Stimulated activated naive CD8-positive, alpha-beta T cell treated with anti-CD3 and anti-CD28 coated beads, Interleukin-15, amount 100 ng/mL, for 72 hours (primary cell): ENCODE measurements at regions not wholly inside any gene's neighbourhood (a gene's known extent, or its start where the extent isn't known, plus 50 kb on each side); places are given as distances from the start of the nearest gene placed in this dataset.

Source experiments
- ATAC-seq: fragments of 150-1000 bp; cut with Tn5 transposase; 2 replicates; pipeline ENCODE4 v1.10.0; 2021; ENCODE audit warnings: mild to moderate bottlenecking, moderate library complexity
- DNase-seq, 2 donors: peaks; one replicate each; pipeline ENCODE4 v3.0.0; 2021 to 2022
- H3K27ac Mint-ChIP-seq, 2 donors: one replicate each; pipeline ENCODE4 v1.8.0; 2022; ENCODE audit warnings: mild to moderate bottlenecking in 2 of 2, mixed read lengths in 2 of 2, moderate library complexity in 2 of 2
- H3K27me3 Mint-ChIP-seq: one replicate; pipeline ENCODE4 v1.8.0; 2022; ENCODE audit warnings: mixed read lengths
- H3K4me1 Mint-ChIP-seq: one replicate; pipeline ENCODE4 v1.8.0; 2022; ENCODE audit warnings: mild to moderate bottlenecking, mixed read lengths
- H3K4me3 Mint-ChIP-seq, 2 donors: one replicate each; pipeline ENCODE4 v1.8.0; 2022; ENCODE audit warnings: mild to moderate bottlenecking in 2 of 2, mixed read lengths in 2 of 2, moderate library complexity in 1 of 2
- H3K9me3 Mint-ChIP-seq, 2 donors: one replicate each; pipeline ENCODE4 v1.8.0; 2022; ENCODE audit warnings: mixed read lengths in 2 of 2

- H3K4me3 Mint-ChIP-seq, result no peak overlapping the region
- no peak for DNase-seq
- H3K4me1 Mint-ChIP-seq, result no peaks in the 10 kb centered on the region
- H3K9me3 Mint-ChIP-seq, result no peaks in the 10 kb centered on the region
- H3K27me3 Mint-ChIP-seq, result no peaks in the 10 kb centered on the region
- H3K27ac Mint-ChIP-seq, result peak overlapping the region in 1 of 2 donors; percentile 50
- no peak for ATAC-seq
Observed at GRCh38 chr2:200161458-200161857, 145.0 kb upstream of the SPATS2L start.

DNA sequence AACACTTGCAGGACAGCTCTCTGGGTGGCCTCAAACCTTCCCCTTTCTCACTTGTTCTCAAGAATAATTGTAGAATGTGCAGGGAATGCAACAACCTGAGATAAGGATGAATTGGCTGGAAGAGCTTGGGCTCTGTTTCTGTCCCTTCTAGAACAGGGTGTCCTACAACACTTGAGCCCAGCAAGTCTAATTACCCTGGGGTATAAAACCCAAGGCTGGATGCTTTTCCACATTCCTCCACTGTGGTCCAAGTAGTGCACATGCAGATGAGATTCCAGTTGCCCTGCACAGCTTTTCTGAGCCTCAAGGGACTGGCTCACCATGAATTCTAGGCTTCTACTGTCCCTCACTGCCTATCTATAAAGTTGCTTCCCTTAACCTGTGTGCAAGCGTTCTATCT lies 140.8 kb upstream of the SPATS2L start:
- ATAC-seq, result no peak
- Mint-ChIP-seq H3K9me3 (no peaks in the 10 kb centered on the region), H3K27me3 (no peaks in the 10 kb centered on the region), H3K27ac (no peak overlapping the region), H3K4me3 (no peak overlapping the region), H3K4me1 (no peaks in the 10 kb centered on the region)
- DNase-seq, result no peak

DNA sequence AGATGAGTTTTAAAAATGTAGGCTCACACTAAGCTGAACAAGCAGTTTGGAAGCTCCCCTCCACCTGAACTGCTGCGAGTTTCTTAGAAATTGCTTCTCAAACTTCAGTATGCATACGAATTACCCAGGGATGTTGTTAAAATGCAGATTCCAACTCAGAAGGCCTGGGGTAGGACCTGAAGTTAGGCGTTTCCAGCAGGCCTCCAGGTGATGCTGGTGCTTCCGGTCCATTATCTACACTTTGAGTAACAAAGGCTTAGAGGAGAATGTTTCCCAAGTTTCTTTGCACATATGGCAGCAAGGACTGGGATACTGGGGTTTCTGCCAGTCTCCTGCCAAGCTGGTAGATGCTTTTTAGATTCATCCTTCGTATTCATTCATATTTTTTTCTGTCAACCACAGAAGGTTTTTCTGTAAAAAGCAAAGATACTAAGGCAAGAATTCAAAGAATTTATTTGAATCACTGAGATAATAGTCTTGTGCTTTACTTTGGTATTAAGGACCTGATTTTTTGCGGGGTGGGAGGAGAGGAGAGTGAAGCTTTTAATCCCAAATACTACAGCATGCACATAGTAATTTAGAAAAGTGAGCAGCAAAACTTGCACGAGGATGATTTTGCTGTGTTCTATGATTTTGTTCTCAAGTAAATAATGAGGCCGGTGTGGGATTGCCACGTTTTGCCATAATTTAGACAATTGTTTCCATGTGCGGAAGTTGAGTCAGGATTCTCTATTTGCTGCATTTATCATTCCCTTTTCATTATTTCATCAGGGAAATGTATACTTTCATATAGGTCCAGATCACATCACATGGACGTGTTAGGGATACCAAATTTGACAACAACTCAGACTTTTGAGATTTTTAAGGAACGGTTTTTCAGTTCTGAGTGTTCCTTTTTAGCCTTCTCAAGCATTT lies 137.6 kb upstream of the SPATS2L start:
- H3K4me3 Mint-ChIP-seq, result no peak overlapping the region
- ATAC-seq (no peak), DNase-seq (no peak)
- no peaks in the 10 kb centered on the region for H3K27me3 Mint-ChIP-seq
- H3K27ac Mint-ChIP-seq, result no peak overlapping the region
- H3K4me1 Mint-ChIP-seq, result no peaks in the 10 kb centered on the region
- H3K9me3 Mint-ChIP-seq, result no peaks in the 10 kb centered on the region

DNA sequence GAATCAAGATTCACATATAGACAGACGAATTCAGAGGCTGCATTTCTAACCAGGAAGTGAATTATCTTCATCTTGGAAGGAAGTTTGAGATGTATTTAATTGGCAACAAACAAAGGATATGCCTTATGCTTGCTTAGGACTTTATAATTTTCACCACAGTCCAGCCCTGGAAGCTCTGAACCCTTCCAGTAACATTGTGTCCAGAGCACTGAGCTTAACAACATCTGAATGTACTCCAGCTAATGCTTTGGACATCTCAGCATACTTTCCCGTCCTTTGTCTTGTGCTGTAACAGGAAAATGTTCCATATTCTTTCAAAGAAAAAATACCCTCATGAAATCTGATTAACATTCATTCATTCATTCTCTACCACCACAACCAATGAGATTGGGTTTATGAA lies 136.3 kb upstream of the SPATS2L start:
- no peak for DNase-seq
- no peaks in the 10 kb centered on the region for H3K4me1 Mint-ChIP-seq
- H3K27ac Mint-ChIP-seq, result no peak overlapping the region
- H3K4me3 Mint-ChIP-seq, result no peak overlapping the region
- no peaks in the 10 kb centered on the region for H3K9me3 Mint-ChIP-seq
- ATAC-seq, result no peak
- H3K27me3 Mint-ChIP-seq, result no peaks in the 10 kb centered on the region

DNA sequence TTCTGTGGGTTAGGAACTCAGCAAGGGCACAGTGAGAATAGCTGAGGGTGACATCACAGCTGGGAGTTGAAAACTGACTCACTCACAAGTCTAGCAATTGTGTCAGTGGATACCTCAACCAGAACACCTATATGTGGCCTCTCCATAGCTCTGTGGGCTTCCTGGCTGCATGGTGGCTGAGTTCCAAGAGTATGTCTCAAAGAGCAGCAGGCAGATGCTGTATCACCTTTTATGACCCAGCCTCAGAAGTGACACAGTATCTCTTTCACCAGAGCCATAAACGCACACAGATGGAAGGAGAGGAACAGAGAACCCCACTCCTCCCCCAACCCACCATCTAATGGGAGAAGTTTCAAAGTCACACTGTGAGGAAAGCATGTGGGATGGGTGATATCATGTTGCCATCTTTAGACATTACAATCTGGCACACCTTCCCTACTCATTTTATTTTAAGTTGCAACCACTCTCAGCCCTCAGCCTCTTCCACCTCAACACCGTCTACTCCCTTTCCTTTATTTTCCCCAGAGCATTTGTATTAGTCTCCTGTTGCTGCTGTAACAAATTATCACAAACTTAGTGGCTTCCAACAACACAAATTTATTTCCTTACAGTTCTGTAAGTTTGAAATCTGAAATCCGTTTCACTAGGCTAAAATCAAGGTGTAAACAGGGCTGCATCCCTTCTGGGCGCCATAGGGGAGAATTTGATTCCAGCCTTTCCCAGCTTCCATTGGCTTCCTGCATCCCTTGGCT lies 134.6 kb upstream of the SPATS2L start:
- Mint-ChIP-seq H3K27me3 (no peaks in the 10 kb centered on the region), H3K9me3 (no peaks in the 10 kb centered on the region), H3K27ac (no peak overlapping the region), H3K4me3 (no peak overlapping the region), H3K4me1 (no peaks in the 10 kb centered on the region)
- no peak for DNase-seq
- ATAC-seq, result peak; percentile 23

- Mint-ChIP-seq H3K27me3 (no peaks in the 10 kb centered on the region), H3K4me3 (no peak overlapping the region), H3K9me3 (no peaks in the 10 kb centered on the region), H3K4me1 (no peaks in the 10 kb centered on the region), H3K27ac (no peak overlapping the region)
- no peak for ATAC-seq
- DNase-seq, result no peak
Observed at GRCh38 chr2:200172521-200172920, 134.0 kb upstream of the SPATS2L start.

GRCh38 chr2:200172944-200173581 lies 133.4 kb upstream of the SPATS2L start:
- no peak overlapping the region for H3K27ac Mint-ChIP-seq
- ATAC-seq, result no peak
- no peaks in the 10 kb centered on the region for H3K4me1 Mint-ChIP-seq
- no peak for DNase-seq
- H3K27me3 Mint-ChIP-seq, result peaks cover 5% of the 10 kb centered on the region
- H3K4me3 Mint-ChIP-seq, result no peak overlapping the region
- H3K9me3 Mint-ChIP-seq, result no peaks in the 10 kb centered on the region

DNA sequence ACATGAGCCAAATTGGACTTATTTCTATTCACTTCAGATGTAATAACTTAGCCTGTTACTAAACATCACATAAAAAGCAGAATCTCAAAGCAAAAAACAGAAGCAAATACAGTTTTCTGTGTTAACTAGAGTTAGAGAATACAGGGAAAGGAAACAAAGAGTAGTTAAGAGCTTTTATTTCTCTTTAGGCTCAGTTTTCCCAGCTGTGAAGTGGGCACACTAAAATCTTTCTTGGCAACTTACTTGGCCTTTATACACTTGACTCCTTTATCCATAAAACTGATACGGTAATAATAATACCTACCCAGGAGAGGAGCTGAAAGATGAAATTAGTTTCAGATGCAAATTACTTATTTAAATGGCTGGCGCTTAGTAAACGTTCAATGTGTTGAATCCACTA lies 132.8 kb upstream of the SPATS2L start:
- no peaks in the 10 kb centered on the region for H3K4me1 Mint-ChIP-seq
- peaks cover 12% of the 10 kb centered on the region for H3K27me3 Mint-ChIP-seq
- H3K9me3 Mint-ChIP-seq, result no peaks in the 10 kb centered on the region
- no peak overlapping the region for H3K4me3 Mint-ChIP-seq
- no peak overlapping the region for H3K27ac Mint-ChIP-seq
- no peak for DNase-seq
- no peak for ATAC-seq

DNA sequence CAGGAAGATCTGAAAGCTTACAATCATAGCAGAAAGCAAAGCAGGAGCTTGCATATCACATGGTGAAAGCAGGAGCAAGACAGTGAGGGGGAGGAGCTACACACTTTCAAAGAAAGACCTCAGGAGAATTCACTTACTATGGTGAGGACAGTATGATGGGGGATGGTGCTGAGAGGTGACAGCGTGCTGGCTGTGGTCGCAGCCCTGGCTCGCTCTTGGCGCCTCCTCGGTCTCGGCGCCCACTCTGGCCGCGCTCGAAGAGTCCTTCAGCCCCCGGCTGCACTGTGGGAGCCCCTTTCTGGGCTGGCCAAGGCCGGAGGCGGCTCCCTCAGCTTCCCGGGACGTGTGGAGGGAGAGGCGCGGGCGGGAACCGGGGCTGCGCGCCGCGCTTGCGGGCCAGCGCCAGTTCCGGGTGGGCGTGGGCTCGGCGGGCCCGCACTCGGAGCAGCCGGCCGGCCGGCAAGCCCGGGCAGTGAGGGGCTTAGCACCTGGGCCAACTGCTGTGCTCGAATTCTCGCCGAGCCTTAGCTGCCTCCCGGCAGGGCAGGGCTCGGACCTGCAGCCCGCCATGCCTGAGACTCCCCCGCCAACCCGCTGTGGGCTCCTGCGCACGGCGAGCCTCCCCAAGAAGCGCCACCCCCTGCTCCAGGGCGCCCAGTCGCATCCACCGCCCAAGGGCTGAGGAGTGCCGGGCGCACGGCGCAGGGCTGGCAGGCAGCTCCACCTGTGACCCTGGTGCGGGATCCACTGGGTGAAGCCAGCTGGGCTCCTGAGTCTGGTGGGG lies 131.9 kb upstream of the SPATS2L start:
- ATAC-seq, result peak; percentile 47
- Mint-ChIP-seq H3K9me3 (no peaks in the 10 kb centered on the region), H3K27me3 (peaks cover 14% of the 10 kb centered on the region), H3K27ac (no peak overlapping the region), H3K4me1 (no peaks in the 10 kb centered on the region), H3K4me3 (no peak overlapping the region)
- no peak for DNase-seq

DNA sequence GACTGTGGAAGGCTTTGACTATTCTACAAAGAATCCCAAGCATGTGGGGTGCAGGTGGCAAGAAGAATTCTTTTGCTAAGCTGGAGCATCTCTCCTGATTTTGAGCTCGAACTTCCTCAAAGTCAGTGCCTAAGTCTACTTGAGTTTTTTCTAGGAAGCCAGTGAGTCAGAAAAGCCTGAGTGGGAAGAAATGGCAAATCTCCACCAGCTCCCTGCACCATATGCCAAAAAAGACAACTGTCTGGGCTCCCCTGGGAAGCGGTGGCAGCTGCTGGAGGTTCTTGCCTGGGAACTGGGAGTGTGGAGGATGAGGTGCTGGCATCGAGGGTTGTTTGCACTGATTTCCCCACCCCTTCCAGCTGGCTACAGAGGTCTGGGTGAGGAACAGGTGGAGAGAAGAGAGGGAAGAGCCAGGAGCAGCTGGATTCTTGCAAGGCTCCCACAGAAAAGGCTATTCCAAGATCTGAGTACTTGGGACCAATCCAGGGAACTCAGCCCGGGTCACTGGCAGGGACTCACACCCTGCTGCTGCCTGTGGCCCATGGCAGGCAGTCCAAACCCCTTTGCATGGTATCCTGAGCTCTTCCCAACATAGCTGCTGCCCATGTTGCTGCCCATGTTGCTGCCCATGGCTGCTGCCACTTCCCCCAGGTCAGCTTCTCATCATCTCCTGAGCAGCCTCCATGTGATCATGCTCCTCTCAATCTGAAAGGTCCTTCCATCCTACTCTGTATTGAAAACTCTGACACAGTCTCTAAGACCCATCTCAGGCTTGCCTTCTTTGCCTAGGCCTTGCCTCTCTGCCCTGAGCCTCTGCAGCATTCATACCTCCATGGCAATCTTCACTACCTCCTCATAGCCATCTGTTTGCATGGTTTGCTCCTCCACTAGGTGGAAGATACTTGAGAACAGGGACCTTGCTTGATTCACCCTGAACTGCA lies 128.3 kb upstream of the SPATS2L start:
- Mint-ChIP-seq H3K4me3 (no peak overlapping the region), H3K9me3 (no peaks in the 10 kb centered on the region), H3K27me3 (peaks cover 29% of the 10 kb centered on the region), H3K27ac (no peak overlapping the region), H3K4me1 (no peaks in the 10 kb centered on the region)
- ATAC-seq (no peak), DNase-seq (no peak)

GRCh38 chr2:200179151-200179550 lies 127.3 kb upstream of the SPATS2L start:
- H3K4me3 Mint-ChIP-seq, result no peak overlapping the region
- no peaks in the 10 kb centered on the region for H3K4me1 Mint-ChIP-seq
- peaks cover 29% of the 10 kb centered on the region for H3K27me3 Mint-ChIP-seq
- ATAC-seq (no peak), DNase-seq (no peak)
- no peaks in the 10 kb centered on the region for H3K9me3 Mint-ChIP-seq
- H3K27ac Mint-ChIP-seq, result no peak overlapping the region

GRCh38 chr2:200180943-200181342 lies 125.5 kb upstream of the SPATS2L start:
- H3K9me3 Mint-ChIP-seq, result no peaks in the 10 kb centered on the region
- no peaks in the 10 kb centered on the region for H3K4me1 Mint-ChIP-seq
- DNase-seq (no peak), ATAC-seq (no peak)
- H3K27me3 Mint-ChIP-seq, result peaks cover 42% of the 10 kb centered on the region
- H3K27ac Mint-ChIP-seq, result no peak overlapping the region
- H3K4me3 Mint-ChIP-seq, result no peak overlapping the region

- ATAC-seq, result no peak
- peaks cover 42% of the 10 kb centered on the region for H3K27me3 Mint-ChIP-seq
Observed at GRCh38 chr2:200181755-200182154, 124.7 kb upstream of the SPATS2L start.

GRCh38 chr2:200184748-200185627 lies 121.5 kb upstream of the SPATS2L start:
- Mint-ChIP-seq H3K4me3 (no peak overlapping the region), H3K9me3 (no peaks in the 10 kb centered on the region), H3K27me3 (peaks cover 32% of the 10 kb centered on the region), H3K4me1 (no peaks in the 10 kb centered on the region), H3K27ac (no peak overlapping the region)
- DNase-seq (no peak), ATAC-seq (no peak)

More at GRCh38 chr2:200181755-200182154, 124.7 kb upstream of the SPATS2L start:
- H3K27ac Mint-ChIP-seq, result no peak overlapping the region
- no peaks in the 10 kb centered on the region for H3K9me3 Mint-ChIP-seq
- H3K4me1 Mint-ChIP-seq, result no peaks in the 10 kb centered on the region
- DNase-seq, result no peak
- no peak overlapping the region for H3K4me3 Mint-ChIP-seq
